Thyroid gland (tissue), 4 donors: ENCODE measurements at regions not wholly inside any gene's neighbourhood (a gene's known extent, or its start where the extent isn't known, plus 50 kb on each side); places are given as distances from the start of the nearest gene placed in this dataset.

Source experiments
- DNase-seq, 2 donors: peaks; one replicate each; pipeline ENCODE4 v3.0.0-alpha.2; 2019
- H3K27ac ChIP-seq, 3 donors: fragments of 200-600 bp; sonication (generic); 1 replicate in 2 of 3; 2 replicates in 1 of 3; pipeline ENCODE4 v1.5.1; 2016 to 2019; ENCODE audit warnings: mild to moderate bottlenecking in 1 of 3, moderate library complexity in 1 of 3
- H3K27me3 ChIP-seq: fragments of 200-600 bp; sonication (generic); one replicate; pipeline ENCODE4 v1.5.1; 2019
- H3K36me3 ChIP-seq, 2 donors: fragments of 200-600 bp; sonication (generic); one replicate each; pipeline ENCODE4 v1.5.1; 2016 to 2019
- H3K4me1 ChIP-seq, 2 donors: fragments of 200-600 bp; sonication (generic); one replicate each; pipeline ENCODE4 v1.5.1; 2017 to 2019
- H3K4me3 ChIP-seq, 3 donors: fragments of 200-600 bp; sonication (generic); replicated peaks in 1 of 3; 1 replicate in 2 of 3; 2 replicates in 1 of 3; pipeline ENCODE4 v1.5.1; 2016; ENCODE audit warnings: mild to moderate bottlenecking in 1 of 3
- H3K9me3 ChIP-seq: fragments of 200-600 bp; sonication (generic); one replicate; pipeline ENCODE4 v1.5.1; 2017
- POLR2A ChIP-seq, 2 donors: fragments of 450-650 bp; IDR thresholded peaks; one replicate each; pipeline ENCODE4 v1.6.1; 2017; ENCODE audit warnings: antibody characterized with exemption in 2 of 2, mild to moderate bottlenecking in 2 of 2, moderate library complexity in 1 of 2
- WGBS, 2 donors: methylation state at CpG; one replicate each; pipeline ENCODE4 v1.1.5; 2017; 5-methylcytosine and 5-hydroxymethylcytosine counted together
- intact Hi-C: fragments of 100-400 bp; cut with DNase I; formaldehyde crosslinking; loops from one replicate; pipeline ENCODE4 v1.15.1; 2023
- TF ChIP-seq, protein P1 (sequence below), 6 experiments: fragments of 200-600 bp in 3 of 6; fragments of 450-650 bp in 3 of 6; sonication (generic) in 3 of 6; IDR thresholded peaks; one replicate each; pipeline ENCODE4 v1.5.1; 2016 to 2019; ENCODE audit warnings: antibody characterized with exemption in 6 of 6, mild to moderate bottlenecking in 2 of 6, inconsistent platforms in 1 of 6, moderate library complexity in 1 of 6

DNA sequence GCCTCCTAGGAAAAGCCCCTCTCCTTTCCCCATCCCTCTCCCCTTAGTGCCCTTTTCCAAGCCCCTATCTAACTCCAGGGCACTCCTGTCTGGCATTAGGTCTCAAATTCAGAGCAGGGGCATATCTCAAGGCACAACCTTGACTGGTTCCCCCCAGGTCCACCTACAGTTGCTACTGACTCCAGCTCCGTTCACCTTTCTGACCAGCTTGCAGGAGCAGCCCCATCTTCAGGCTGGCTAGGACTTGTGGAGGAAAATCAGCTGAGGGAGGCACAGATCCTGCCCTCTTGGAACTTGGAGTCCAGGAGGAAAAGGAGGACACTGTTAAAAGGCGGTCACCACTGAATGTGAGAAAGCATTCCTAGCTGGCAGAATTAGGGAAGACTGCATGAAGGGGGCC lies 152.4 kb downstream of the ZFP36L2 start:
- WGBS, 2 donors: 93 to 95% methylated on average over 2 of the region's 2 CpGs
- TF ChIP-seq POLR2A (IDR thresholded peaks at IDR 0.05): no peak
- TF ChIP-seq, protein P1, sequence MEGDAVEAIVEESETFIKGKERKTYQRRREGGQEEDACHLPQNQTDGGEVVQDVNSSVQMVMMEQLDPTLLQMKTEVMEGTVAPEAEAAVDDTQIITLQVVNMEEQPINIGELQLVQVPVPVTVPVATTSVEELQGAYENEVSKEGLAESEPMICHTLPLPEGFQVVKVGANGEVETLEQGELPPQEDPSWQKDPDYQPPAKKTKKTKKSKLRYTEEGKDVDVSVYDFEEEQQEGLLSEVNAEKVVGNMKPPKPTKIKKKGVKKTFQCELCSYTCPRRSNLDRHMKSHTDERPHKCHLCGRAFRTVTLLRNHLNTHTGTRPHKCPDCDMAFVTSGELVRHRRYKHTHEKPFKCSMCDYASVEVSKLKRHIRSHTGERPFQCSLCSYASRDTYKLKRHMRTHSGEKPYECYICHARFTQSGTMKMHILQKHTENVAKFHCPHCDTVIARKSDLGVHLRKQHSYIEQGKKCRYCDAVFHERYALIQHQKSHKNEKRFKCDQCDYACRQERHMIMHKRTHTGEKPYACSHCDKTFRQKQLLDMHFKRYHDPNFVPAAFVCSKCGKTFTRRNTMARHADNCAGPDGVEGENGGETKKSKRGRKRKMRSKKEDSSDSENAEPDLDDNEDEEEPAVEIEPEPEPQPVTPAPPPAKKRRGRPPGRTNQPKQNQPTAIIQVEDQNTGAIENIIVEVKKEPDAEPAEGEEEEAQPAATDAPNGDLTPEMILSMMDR (IDR thresholded peaks at IDR 0.05): no peak
- Histone ChIP-seq H3K27ac (peak overlapping the region in 2 of 3 donors; percentile 79 to 83), H3K27me3 (no peaks in the 10 kb centered on the region), H3K9me3 (no peaks in the 10 kb centered on the region), H3K4me3 (no peak overlapping the region), H3K36me3 (no peaks in the 10 kb centered on the region), H3K4me1 (peaks cover 38 to 70% of the 10 kb centered on the region in 2 donors)
- DNase-seq: no peak
- intact Hi-C loops: no loop called here

DNA sequence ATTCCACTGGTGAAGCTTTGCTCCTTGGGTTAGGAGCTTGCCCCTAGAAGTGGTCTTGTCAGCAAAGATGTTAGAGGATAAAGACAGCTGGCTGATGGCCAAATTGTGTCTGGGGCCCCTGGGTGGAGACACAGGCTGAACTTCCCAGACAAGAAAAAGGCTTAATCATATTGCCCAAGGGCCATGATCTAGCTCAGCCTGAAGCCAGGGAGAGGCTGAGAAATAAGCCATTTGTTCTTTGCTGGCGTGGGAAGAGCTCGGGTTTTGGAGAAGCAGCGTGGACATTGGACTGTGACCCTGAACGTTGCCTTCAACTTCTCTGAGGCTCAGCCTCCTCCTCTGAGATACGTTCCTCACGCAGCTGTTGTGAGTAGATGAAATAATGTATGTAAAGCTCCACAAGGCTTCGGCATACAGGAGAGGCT lies 153.0 kb downstream of the ZFP36L2 start:
- Histone ChIP-seq H3K4me3 (no peak overlapping the region), H3K36me3 (no peaks in the 10 kb centered on the region), H3K27me3 (no peaks in the 10 kb centered on the region), H3K27ac (peak overlapping the region in 2 of 3 donors; percentile 28 to 83), H3K9me3 (no peaks in the 10 kb centered on the region), H3K4me1 (peaks cover 38 to 64% of the 10 kb centered on the region in 2 donors)
- no peak for DNase-seq
- no peak for TF ChIP-seq POLR2A (IDR thresholded peaks at IDR 0.05)
- TF ChIP-seq, protein P1 (IDR thresholded peaks at IDR 0.05): no peak
- intact Hi-C loops: no loop called here
- WGBS, 2 donors: 73 to 74% methylated on average over 7 of the region's 7 CpGs

DNA sequence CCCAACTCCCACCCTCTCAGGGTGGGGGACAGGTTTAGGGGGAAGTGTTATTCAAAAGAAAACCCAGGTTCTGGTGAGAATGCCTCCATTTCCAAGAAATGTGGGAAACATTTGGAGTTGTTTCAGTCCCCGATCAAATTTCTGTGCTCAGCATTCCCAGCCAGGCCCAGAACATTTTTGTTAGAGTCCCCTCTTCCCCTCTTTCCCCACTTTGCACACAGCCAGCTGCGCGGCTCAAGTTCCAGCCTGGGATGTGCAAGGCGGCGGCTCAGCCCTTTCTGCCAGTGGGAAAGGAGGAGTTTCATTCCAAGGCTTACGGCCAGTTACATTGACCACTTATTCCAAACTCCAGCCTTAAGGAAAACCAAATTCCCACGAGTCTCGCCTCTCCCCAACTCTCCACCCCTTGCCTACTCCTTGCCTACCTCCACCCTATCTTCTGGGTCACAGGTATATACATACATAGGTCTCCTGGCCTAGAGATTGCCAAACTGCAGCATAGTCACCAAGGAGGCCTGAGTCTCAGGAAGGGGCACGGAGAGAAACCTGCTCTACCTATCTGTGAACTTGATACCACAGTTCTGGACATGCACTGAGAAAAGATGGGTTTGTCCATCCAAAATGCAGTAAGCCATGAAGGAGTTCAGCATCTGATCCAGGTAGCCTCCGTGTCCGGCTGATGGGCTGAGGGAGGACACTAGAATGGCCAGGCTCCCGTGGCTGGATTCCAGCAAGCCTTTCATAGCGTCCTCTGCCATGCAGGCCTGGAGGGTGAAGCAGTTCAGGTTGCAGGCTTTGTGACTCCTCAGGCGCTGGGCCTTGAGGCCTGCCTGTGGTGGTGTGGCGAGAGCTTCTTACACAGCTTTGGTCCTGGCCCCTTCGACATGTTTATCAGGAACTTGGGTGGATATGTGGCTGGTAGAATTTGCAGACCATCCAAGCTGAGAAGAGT lies 154.5 kb downstream of the ZFP36L2 start:
- peak in 1 of 2 donors; percentile 55 for DNase-seq
- intact Hi-C loops: no loop called here
- Histone ChIP-seq H3K27me3 (no peaks in the 10 kb centered on the region), H3K9me3 (no peaks in the 10 kb centered on the region), H3K4me3 (no peak overlapping the region), H3K27ac (peak overlapping the region; percentile 16 to 56 (median 36)), H3K4me1 (peaks cover 32 to 64% of the 10 kb centered on the region in 2 donors), H3K36me3 (no peaks in the 10 kb centered on the region)
- no peak for TF ChIP-seq POLR2A (IDR thresholded peaks at IDR 0.05)
- TF ChIP-seq, protein P1 (IDR thresholded peaks at IDR 0.05): no peak
- WGBS, 2 donors: 71 to 76% methylated on average over 12 to 16 of the region's 16 CpGs

DNA sequence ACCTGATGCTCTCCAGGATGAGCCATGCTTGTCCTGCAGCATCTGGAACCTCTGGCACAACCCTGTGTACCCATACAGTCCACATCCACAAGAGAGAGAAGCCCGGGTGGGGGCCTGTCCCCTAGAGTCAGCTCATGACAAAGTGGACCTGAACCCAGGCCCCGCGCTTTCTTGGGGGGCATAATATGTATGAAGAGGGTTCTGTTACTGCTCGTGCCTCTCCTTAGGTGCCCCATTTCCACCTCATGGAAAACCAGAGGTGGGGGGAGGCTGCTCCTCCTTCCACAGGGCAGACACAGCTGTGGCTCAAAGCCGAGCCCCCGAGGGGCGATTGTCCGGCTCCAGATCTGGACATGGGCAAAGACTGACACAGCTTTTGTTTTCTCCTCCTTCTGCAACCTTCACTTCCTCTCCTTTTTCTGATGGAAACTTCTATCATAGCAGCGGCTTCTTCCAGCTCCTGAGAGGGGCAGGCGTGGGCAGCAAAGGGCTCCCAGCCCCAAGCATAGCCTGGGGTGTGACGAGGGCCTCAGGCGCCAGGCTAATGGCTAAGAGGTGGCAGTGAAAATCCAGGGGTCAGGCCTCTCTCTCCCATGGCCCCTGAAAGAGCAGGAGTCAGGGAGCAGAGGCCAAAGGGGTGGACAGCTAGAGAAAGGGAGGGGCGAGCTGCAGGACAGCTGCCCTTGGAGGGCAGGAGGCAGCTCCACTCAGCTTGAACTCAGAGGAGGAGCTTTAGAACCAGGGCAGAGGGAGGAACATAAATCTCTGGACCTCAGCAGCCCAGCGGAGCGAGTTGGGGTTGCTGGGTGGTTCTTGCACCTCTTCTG lies 155.5 kb downstream of the ZFP36L2 start:
- 85 to 90% methylated on average over 15 of the region's 15 CpGs for WGBS, 2 donors
- no peak for TF ChIP-seq POLR2A (IDR thresholded peaks at IDR 0.05)
- TF ChIP-seq, protein P1 (IDR thresholded peaks at IDR 0.05): no peak

More for the DNA sequence above, 155.5 kb downstream of the ZFP36L2 start:
- H3K27ac ChIP-seq: peak overlapping the region; percentile 16 to 56 (median 36)
- H3K9me3 ChIP-seq: no peaks in the 10 kb centered on the region
- no peak for DNase-seq
- intact Hi-C loops: no loop called here
- no peak overlapping the region for H3K4me3 ChIP-seq
- no peaks in the 10 kb centered on the region for H3K36me3 ChIP-seq
- no peaks in the 10 kb centered on the region for H3K27me3 ChIP-seq
- peaks cover 27 to 57% of the 10 kb centered on the region in 2 donors for H3K4me1 ChIP-seq
